Stimulated activated CD4-positive, alpha-beta T cell treated with anti-CD3 and anti-CD28 coated beads, Interleukin-1b, Interleukin-23, amount 100 ng/mL, for 24 hours (primary cell): ENCODE measurements at regions not wholly inside any gene's neighbourhood (a gene's known extent, or its start where the extent isn't known, plus 50 kb on each side); places are given as distances from the start of the nearest gene placed in this dataset.

Experiments
- DNase-seq, 4 experiments: peaks; one replicate each; pipeline ENCODE4 v3.0.0-alpha.2; 2020; ENCODE audit warnings: low read depth in 4 of 4, low spot score in 1 of 4

- no peak for DNase-seq
These were observed 81.8 kb upstream of the CAV2 start for GRCh38 chr7:116417593-116418345.

DNA sequence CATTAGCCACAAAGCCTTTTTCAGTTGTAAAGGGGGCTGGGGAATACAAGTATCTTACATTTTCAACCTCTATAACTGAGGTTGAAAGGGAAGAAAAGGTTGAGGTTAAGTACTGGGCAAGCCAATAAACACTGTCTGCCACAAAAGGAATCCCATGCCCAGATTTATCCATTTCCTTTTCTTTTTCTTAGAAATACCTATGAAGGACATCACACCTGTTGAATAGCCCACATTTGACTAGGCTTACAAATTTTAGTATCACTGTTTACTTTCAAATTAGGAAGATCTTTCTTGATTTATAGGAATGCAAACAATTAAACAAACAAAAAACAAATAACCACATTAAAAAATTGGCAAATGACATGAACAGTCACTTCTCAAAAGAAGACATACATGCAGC lies 81.0 kb upstream of the CAV2 start:
- DNase-seq: no peak

GRCh38 chr7:116420003-116420402 lies 79.5 kb upstream of the CAV2 start:
- DNase-seq: no peak

DNA sequence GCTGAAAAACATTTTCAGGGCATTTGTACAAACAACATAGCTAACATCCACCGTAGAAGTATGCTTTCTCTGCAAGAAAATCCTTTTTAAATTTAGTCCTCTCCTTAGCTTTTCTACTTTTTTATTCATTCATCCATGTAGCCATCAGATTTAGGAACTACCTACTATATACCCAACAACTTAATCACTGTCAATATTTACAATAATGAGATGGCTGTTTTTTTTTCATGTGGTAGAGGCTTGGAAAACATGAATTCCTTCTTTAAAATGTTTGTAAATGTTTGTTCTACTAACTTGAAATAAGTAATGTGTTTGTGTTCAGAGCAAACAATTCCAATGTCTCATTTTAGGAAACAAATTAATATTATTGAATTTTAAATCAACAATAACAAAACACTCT lies 78.2 kb upstream of the CAV2 start:
- no peak for DNase-seq

DNA sequence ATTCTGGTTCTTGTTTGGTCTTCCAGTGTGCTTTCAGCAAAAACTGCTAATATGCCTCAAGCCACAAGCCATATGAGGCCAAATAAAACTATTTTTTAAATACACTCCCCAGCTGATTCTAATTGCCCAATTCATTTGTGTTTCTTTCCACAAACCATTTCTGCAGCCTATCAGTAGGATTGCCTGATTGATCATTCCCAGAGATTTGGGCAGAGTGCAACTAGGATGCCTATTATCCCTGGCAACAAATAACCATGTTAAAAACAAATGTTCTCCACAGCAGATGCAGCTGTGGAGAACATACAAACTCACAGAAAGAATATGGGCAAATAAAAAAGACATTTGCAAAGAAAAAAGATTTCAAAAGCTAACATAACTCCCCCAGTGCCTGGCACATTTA lies 76.9 kb upstream of the CAV2 start:
- DNase-seq: no peak

DNA sequence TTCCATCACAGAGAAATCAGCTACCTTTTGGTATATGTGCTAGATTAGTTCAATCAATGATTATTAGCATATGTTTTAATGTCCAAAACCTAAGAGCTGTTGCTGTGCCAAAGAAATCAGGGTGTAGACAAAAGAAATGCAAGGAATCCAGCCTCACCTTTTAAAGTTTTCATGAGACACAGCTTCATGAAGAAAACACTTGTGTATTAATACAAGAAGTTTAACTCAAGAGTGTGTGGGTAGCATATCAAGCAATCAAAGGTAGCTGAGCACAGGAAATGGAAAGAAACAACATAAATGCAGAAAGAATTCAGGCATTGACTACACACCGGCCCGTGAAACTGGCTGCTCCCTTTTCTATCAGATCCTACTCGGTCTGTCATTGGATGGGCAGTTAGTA lies 76.0 kb upstream of the CAV2 start:
- no peak for DNase-seq

- no peak for DNase-seq
These were observed 73.8 kb upstream of the CAV2 start for GRCh38 chr7:116425647-116426209.

DNA sequence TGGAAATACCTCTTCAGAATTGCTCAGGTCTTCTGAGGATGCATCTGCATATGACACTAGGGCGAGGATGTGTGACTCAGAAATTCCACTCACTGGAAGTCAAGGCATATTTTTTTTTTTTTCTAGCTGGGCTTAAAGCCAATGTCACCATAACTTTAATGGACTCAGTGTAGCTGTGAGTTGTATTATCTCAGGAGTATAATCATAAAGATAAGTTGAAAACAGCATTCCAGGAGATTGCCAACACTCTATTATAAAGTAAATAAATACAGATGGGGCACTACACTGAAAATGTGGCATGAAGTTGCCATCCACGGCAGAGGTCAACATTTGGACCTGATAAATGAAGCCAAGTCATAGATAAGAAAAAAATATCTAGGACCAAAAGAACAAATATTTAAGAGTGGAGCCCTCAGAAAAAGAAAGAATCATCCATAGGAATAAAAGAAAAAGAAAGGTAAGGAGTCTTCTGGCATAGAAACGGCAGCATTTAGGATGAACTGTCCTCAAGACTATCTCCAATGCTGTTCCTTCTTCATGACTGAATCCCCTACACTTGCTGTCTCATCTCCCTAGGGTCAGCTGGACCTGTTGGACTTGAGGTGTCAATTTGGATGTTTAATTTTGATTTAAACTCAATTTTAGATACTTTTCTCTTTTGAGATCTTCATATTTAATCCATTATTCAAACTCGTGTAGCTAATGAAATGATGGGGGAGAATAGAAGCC lies 72.9 kb upstream of the CAV2 start:
- no peak for DNase-seq

GRCh38 chr7:116429986-116430619 lies 69.4 kb upstream of the CAV2 start:
- no peak for DNase-seq

- no peak for DNase-seq
These were observed 67.6 kb upstream of the CAV2 start for GRCh38 chr7:116431787-116432526.

GRCh38 chr7:116432527-116432916 lies 67.0 kb upstream of the CAV2 start:
- no peak for DNase-seq

DNA sequence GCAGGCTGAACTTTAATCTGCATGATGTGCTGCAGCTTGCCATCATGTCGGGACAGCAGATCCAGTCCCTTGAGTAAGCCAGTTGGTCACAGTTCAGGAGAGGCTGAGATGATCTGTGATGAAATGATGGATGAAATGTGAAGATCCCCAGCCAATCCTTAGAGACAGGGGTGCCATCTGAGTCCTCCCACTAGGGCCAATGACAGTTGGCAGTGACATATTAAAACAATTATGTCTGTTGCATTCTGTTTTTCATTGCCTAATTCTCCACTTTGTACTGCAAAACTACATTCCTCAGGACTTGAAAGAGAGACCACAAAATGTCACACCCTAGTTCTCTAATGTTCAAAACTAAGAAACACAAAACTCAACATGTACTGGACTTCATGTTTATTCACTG lies 66.3 kb upstream of the CAV2 start:
- DNase-seq: no peak

- no peak for DNase-seq
These were observed 64.7 kb upstream of the CAV2 start for GRCh38 chr7:116434820-116435341.

DNA sequence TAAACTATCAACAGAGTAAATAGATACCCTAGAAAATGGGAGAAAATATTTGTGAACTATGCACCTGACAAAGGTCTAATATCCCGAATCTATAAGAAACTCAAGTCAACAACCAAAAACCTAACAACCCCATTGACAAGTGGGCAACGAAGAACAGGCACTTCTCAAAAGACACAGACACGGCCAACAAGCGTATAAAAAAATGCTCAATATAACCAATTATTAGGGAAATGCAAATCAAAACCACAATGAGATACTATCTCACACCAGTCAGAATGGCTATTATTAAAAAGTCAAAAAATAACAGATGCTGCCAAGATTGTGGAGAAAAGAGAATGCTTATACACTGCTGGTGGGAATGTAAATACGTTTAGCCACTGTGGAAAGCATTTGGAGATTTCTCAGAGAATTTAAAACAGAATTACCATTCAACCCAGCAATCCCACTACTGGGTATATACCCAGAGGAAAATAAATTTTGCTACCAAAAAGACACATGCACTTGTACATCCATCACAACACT lies 63.2 kb upstream of the CAV2 start:
- DNase-seq: no peak

- no peak for DNase-seq
These were observed 61.3 kb upstream of the CAV2 start for GRCh38 chr7:116438267-116438666.

GRCh38 chr7:116439005-116439404 lies 60.5 kb upstream of the CAV2 start:
- no peak for DNase-seq

GRCh38 chr7:116439841-116440549 lies 59.5 kb upstream of the CAV2 start:
- no peak for DNase-seq

DNA sequence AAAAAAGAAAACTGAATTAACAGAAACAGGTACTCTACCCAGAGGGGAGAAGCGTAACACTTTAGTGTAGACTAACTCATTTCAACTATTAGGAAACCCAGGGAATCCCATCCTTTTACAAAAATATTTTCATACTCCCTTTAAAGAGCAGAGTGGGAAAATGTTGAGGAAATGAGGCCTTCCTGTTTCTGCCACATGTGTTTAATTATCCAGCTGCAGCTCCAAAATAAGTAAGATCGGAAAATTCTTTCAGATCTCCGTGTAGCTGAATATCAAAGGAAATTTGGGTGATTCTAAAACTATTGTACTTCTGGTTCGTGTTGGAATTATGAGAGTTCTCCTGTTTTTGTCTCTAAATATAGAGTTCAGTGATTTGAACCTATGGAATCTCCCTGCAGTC lies 58.0 kb upstream of the CAV2 start:
- no peak for DNase-seq

- no peak for DNase-seq
These were observed 56.4 kb upstream of the CAV2 start for GRCh38 chr7:116443101-116443523.

- no peak for DNase-seq
These were observed 55.9 kb upstream of the CAV2 start for GRCh38 chr7:116443646-116444045.
